HFF-Myc (cell line): ENCODE measurements at regions not wholly inside any gene's neighbourhood (a gene's known extent, or its start where the extent isn't known, plus 50 kb on each side); places are given as distances from the start of the nearest gene placed in this dataset.

ENCODE experiments used
- DNase-seq: peaks from one replicate; pipeline ENCODE4 v3.0.0-alpha.2; 2011; ENCODE audit warnings: low read depth; ENCODE audit errors: extremely low read depth
- H3K4me3 ChIP-seq: replicated peaks from 2 replicates; pipeline ENCODE4 v1.5.1; 2011; ENCODE audit warnings: low read depth, mild to moderate bottlenecking, control low read depth, low read length
- CTCF ChIP-seq: IDR thresholded peaks from 2 replicates; pipeline ENCODE4 v1.5.1; 2012; ENCODE audit warnings: mild to moderate bottlenecking, low read depth, low read length, control low read depth; ENCODE audit errors: missing control alignments

GRCh38 chr4:107156443-107156842 lies 120.3 kb upstream of the DKK2 start:
- no peak for DNase-seq
- no peak overlapping the region for H3K4me3 ChIP-seq
- no peak for TF ChIP-seq CTCF

GRCh38 chr4:107155366-107155765 lies 119.3 kb upstream of the DKK2 start:
- DNase-seq, result no peak
- no peak for TF ChIP-seq CTCF
- no peak overlapping the region for H3K4me3 ChIP-seq

DNA sequence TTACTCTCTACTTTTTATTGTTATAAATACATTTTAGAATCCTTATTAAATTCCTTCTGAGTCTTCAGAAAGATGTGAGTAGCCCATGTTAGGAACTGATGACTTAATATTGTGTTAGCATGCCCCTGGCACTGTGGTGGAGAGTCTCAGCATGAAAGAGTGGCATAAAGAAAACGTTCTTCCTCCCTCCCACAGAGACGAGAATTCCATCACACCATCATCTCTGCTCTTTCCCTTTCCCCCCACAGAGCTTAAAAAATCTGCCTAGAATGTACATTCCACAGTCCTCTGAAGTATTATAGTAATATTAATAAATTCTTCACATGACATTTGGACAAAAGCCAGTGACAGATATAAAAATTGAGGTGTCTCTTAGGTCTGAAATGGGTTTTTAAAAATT lies 117.8 kb upstream of the DKK2 start:
- DNase-seq, result no peak
- no peak overlapping the region for H3K4me3 ChIP-seq
- TF ChIP-seq CTCF, result no peak

- no peak for DNase-seq
- peak; percentile 52 for TF ChIP-seq CTCF
- no peak overlapping the region for H3K4me3 ChIP-seq
These were observed 117.1 kb upstream of the DKK2 start for GRCh38 chr4:107153228-107153627.

DNA sequence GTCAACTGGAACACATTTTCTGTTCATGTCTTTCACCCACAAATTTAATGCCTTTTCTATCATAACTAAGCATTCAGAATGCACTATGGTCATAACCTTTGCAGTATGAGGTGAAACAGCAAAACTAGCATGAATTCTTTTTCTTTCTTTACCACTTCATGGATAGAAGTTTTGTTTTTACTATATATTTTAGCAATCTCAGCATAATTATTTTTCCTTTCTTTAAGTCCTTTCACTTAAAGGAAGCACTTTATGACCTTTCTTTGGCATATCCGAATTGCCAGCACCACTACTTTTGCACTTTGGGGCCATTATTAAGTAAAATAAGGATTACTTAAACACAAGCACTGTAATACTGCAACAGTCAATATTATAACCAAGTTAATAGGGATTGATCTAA lies 115.1 kb upstream of the DKK2 start:
- no peak overlapping the region for H3K4me3 ChIP-seq
- no peak for TF ChIP-seq CTCF
- DNase-seq, result no peak

DNA sequence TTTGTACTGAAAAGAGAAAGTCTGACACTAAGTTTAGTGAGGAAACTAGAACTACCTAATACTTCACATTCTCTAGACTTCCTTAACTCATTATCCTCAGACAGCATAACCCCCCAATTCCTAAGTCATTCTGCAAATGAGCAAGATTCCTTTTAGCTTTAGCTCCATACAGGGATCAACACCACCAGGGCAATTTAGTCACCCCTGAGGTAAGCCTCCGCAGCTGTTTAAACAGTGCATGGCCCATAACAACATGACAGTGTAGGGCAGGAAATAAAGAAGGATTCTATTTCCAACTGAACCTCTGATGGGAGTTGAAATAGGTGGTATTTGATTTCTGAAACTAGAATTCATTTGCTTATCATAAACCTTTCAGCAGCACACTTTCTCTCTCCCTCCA lies 112.8 kb upstream of the DKK2 start:
- no peak for TF ChIP-seq CTCF
- DNase-seq, result no peak
- no peak overlapping the region for H3K4me3 ChIP-seq

GRCh38 chr4:107147873-107148272 lies 111.8 kb upstream of the DKK2 start:
- no peak overlapping the region for H3K4me3 ChIP-seq
- DNase-seq, result no peak
- no peak for TF ChIP-seq CTCF
